H1 (cell line): ENCODE measurements at regions not wholly inside any gene's neighbourhood (a gene's known extent, or its start where the extent isn't known, plus 50 kb on each side); places are given as distances from the start of the nearest gene placed in this dataset.

Experiments
- BCL11A ChIP-seq, 2 experiments: IDR thresholded peaks; one replicate each; pipeline ENCODE4 v1.6.1; 2011; ENCODE audit warnings: low read depth in 2 of 2, low read length in 2 of 2, mild to moderate bottlenecking in 2 of 2
- CHD7 ChIP-seq: fragments of 300-600 bp; sonication (generic); IDR thresholded peaks from 2 replicates; pipeline ENCODE4 v1.7.1; 2012; ENCODE audit warnings: low read length, moderate library complexity, mild to moderate bottlenecking, inconsistent platforms; ENCODE audit not compliant: insufficient replicate concordance
- POLR2AphosphoS5 ChIP-seq: IDR thresholded peaks from 2 replicates; pipeline ENCODE4 v1.6.1; 2011; ENCODE audit warnings: low read depth, low read length
- RAD21 ChIP-seq, 2 experiments: IDR thresholded peaks in 1 of 2; conservative IDR thresholded peaks in 1 of 2; 2 replicates each; pipeline ENCODE4 v1.6.1; 2011; ENCODE audit warnings: low read depth in 2 of 2, low read length in 2 of 2, improper control_type of control experiment in 1 of 2, inconsistent platforms in 1 of 2, mild to moderate bottlenecking in 1 of 2, moderate library complexity in 1 of 2
- SP1 ChIP-seq: IDR thresholded peaks from 2 replicates; pipeline ENCODE4 v1.6.1; 2011; ENCODE audit warnings: low read depth, low read length
- TF ChIP-seq, protein P1 (sequence below), 3 experiments: IDR thresholded peaks; 1 replicate in 2 of 3; 2 replicates in 1 of 3; pipeline versions ENCODE4 v1.5.1 to v1.6.1; 2011; ENCODE audit warnings: low read length in 3 of 3, mild to moderate bottlenecking in 3 of 3, inconsistent platforms in 2 of 3, low read depth in 1 of 3, moderate library complexity in 1 of 3; ENCODE audit not compliant: insufficient read depth in 1 of 3; ENCODE audit errors: control extremely low read depth in 1 of 3

DNA sequence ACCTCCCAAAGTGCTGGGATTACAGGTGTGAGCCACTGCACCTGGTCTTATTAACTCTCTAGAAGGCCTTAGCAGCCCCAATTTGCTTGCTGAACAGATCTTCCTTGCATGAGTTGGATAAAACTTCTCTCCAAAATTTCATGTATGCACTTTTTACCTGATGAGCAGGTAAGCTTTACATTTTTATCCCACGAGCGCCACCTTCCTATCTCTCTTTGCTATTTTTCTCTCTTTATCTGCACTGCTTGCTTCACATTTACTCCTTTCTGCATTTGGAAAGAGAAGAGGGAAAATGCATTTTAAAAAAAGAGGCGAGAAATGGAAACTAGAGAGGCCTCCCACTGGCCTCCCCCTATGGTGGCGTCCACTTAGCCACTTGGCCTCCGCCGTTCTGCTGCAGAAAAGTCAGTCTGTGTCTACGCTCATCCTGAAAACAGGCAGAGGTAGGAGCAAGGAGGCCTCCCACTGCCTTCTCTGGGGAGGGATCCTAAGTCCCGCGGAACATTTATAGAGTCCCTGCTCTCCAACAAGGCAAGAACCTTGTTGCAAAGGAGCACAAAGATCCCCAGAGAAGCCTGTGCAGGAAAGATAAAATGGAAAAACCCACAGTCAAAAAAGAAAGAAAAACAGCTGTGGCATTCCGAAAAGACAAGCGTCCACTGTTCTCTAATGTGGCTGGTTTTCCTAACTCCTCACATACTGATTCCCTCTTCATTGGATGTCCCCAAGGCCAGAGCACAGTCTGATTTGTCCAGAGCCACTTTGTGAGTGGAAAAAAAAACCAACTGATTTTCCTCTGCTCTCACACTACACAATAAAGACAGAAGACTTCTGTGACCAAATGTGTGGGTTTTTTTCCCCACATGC, 62.2 kb upstream of the INCENP start (continued):
- TF ChIP-seq CHD7 (no peak), POLR2AphosphoS5 (no peak), BCL11A (IDR thresholded peaks at IDR 0.05; ENCODE audit: low read depth in 2 of 2, low read length in 2 of 2) (no peak), RAD21 (IDR thresholded peaks at IDR 0.05 in 1 of 2, conservative IDR thresholded peaks at IDR 0.05 in 1 of 2; ENCODE audit: low read depth in 2 of 2, low read length in 2 of 2) (peak; percentile 48 to 58), SP1 (no peak)
- TF ChIP-seq, protein P1, sequence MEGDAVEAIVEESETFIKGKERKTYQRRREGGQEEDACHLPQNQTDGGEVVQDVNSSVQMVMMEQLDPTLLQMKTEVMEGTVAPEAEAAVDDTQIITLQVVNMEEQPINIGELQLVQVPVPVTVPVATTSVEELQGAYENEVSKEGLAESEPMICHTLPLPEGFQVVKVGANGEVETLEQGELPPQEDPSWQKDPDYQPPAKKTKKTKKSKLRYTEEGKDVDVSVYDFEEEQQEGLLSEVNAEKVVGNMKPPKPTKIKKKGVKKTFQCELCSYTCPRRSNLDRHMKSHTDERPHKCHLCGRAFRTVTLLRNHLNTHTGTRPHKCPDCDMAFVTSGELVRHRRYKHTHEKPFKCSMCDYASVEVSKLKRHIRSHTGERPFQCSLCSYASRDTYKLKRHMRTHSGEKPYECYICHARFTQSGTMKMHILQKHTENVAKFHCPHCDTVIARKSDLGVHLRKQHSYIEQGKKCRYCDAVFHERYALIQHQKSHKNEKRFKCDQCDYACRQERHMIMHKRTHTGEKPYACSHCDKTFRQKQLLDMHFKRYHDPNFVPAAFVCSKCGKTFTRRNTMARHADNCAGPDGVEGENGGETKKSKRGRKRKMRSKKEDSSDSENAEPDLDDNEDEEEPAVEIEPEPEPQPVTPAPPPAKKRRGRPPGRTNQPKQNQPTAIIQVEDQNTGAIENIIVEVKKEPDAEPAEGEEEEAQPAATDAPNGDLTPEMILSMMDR (IDR thresholded peaks at IDR 0.05; ENCODE audit: control extremely low read depth in 1 of 3, insufficient read depth in 1 of 3, low read depth in 1 of 3, low read length in 3 of 3), result peak in 1 of 3 experiments; percentile 28; a peak in 1 of 4 replicates
- TF ChIP-seq, all 59 proteins: peak for 2
